Activated CD8-positive, alpha-beta memory T cell treated with anti-CD3 and anti-CD28 coated beads for 36 hours (primary cell): ENCODE measurements at regions not wholly inside any gene's neighbourhood (a gene's known extent, or its start where the extent isn't known, plus 50 kb on each side); places are given as distances from the start of the nearest gene placed in this dataset.

Source experiments
- CTCF ChIA-PET: fragments of 350-600 bp; sonication (Branson Sonifier 250); formaldehyde crosslinking; loops from one replicate; lab custom pipeline; 2021; ENCODE audit warnings: antibody characterized with exemption; lab: Charles Lee
- POLR2A ChIA-PET: fragments of 350-600 bp; sonication (Branson Sonifier 250); formaldehyde crosslinking; loops from one replicate; lab custom pipeline; 2021; ENCODE audit warnings: antibody characterized with exemption; lab: Charles Lee

- ChIA-PET POLR2A (no interaction called here), CTCF (no interaction called here)
Observed at GRCh38 chr1:213657879-213658278, 329.9 kb upstream of the PROX1 start.

GRCh38 chr1:213658457-213658856 is 329.3 kb upstream of the PROX1 start:
- POLR2A ChIA-PET: no interaction called here
- CTCF ChIA-PET: no interaction called here

- ChIA-PET CTCF (no interaction called here), POLR2A (no interaction called here)
Observed at GRCh38 chr1:213659580-213660547, 327.9 kb upstream of the PROX1 start.

DNA sequence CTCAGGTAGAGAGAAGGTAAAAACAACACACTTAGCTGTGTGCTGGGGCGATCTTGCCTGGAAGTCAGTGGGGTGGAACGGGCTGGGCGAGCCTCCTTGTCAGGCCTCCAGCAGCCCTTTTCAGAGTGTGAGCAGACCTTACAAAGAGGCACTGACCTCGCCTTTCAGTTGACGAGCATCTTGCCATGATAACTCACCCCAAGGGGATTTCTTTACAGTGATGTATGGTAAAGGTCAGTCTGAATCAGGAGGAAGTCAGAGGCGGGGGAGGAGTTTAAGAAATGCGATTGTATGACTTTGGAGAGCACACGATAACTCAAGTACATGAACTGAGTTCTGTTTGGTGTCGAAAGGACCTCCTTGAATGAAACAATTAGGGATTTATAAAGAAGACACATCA is 326.5 kb upstream of the PROX1 start:
- POLR2A ChIA-PET: no interaction called here

GRCh38 chr1:213666113-213666512 is 321.7 kb upstream of the PROX1 start:
- POLR2A ChIA-PET: no interaction called here
- CTCF ChIA-PET: no interaction called here

More for the DNA sequence above, 326.5 kb upstream of the PROX1 start:
- CTCF ChIA-PET: no interaction called here

DNA sequence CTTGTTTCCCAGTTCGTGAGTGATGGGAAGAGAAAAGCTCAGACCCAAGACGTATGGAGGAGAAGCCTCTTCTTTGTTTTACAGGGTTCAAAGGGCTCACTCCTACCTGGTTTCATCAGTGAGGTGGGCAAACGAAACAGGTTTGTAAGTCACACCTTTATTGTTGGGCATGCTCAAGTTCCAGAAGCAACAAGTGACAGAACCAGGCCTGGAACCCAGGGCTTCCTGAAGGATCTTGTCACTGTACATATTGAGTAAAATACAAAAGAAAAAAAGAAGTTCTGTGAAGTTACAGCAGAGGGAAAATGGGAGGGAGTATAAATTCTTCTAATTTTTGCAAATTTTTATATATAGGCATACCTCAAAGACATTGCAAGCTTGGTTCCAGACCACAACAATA is 320.9 kb upstream of the PROX1 start:
- CTCF ChIA-PET: no interaction called here
- POLR2A ChIA-PET: no interaction called here

DNA sequence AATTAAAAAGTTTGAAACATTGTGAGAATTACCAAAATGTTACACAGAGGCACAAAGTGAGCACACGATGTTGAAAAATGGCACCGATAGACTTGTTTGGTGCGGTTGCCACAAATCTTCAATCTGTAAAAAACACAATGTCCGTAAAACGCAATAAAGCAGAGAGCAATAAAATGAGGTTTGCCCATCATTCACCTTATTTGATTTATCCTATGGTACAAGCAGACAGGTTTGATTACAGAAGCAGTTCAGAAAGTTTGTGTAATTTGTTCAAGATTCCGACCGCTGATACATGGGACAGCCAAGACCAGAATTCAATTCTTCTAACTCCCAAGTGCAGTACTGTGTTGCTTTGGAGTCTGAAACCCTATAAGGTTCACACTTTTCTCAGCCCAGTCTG is 318.3 kb upstream of the PROX1 start:
- CTCF ChIA-PET: no interaction called here
- POLR2A ChIA-PET: no interaction called here

DNA sequence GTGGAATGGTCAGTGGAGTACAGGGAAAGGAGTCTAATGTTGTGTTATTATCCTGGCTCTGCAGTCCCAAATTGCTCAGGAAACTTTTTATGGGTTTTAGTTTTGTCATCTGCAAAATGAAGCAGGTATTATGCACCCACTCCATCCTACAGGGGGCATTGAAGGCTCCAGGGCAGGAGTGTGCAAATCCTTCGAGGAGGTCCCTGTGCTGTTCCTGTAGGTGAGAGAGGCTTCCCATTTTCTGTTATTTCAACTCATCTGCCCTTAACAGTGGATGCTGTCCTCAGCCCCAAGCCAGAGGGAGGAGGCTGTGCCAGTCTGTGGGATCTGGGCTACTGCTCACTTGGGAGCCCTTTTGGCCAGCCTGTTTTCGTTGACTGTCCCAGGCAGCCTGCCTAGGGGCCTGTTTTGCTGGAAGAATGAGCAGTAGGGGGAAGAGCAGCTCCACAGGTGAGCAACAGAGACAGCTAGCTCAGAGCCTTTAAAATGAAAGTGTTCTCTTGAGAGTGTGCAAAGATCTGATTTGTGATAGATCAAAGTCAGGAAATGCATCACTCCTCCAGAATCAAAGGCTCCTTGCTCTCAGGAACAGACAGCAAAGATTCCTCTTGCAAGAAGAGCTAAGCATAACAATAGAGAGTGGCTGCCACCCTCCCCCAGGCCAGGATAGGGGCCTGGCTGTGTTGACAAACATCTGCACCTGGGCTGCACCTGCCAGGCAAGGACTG is 317.6 kb upstream of the PROX1 start:
- CTCF ChIA-PET: no interaction called here
- POLR2A ChIA-PET: no interaction called here

GRCh38 chr1:213670692-213671023 is 317.1 kb upstream of the PROX1 start:
- CTCF ChIA-PET: no interaction called here
- POLR2A ChIA-PET: no interaction called here

DNA sequence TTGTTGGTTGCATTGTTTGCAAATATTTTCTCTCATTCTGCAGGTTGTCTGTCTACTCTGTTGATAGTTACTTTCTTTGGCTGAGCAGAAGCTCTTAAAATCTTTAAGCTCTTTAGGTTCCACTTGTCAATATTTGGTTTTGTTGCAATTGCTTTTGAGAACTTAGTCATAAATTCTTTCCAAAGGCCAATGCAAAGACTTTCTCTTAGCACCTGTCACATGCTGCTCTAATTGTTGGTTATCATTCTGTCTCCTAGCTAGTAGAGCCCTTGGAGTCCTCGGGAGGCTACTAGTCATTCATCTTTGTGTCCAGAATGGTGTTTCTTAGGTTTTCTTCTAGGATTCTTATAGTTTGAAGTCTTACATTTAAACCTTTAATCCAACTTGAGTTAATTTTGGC is 312.7 kb upstream of the PROX1 start:
- ChIA-PET CTCF (no interaction called here), POLR2A (no interaction called here)

DNA sequence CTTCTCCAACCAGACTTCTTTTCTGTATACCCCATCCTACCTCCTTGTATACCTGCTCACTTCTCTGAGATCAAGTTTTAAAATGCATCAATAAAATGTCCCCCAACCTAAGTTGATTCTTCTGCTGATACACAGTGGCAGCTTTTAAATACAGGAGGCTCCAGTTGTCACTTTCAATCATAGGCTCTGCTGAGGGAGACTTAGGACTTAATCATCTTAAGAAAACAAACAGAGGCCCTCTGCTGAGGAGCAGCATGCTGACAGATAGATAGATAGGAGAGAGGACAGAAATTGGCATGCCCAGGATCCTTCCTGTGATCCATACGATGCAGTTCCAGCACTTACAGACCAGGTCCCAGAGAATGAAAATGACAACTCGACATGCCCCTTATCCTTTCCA is 311.0 kb upstream of the PROX1 start:
- ChIA-PET CTCF (no interaction called here), POLR2A (no interaction called here)

DNA sequence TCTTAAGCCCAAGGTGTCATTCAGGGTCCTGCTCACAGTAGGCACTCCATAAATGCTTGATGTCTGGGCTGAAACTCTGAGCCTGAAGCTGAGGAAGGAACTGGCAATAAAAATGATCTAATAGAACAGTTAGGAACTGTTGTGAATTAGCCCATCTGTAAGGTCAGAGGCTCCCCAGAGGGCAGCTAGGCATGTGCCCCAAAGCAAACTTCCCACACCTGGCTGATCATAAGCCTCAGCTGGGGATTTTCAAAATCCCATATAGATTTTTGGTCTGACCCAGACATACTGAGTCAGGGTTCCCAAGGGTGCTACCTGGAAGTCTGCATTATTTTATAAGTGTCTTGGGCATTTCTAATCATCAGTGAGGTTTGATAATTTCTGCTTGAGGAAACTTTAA is 309.4 kb upstream of the PROX1 start:
- CTCF ChIA-PET: no interaction called here
- POLR2A ChIA-PET: no interaction called here

- CTCF ChIA-PET: no interaction called here
- POLR2A ChIA-PET: no interaction called here
Observed at GRCh38 chr1:213678753-213679152, 309.0 kb upstream of the PROX1 start.

DNA sequence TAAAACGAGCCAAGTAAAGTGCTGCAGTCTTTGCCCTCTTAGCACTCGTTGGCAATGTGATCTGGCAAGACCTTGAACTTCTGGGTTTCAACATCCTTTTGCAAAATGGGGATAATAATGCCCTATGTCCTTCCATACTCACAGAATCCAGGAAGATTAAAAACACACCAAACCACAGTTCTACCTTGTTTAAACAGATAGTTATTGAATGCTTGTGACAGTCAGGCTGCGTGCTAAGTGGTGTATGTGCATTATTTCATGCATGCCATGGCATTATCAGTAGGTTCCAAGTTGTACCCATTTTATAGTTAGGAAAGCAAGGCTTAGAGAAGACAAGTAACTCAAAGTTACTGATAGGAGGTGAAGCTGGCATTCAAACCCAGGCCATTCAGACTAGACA is 308.6 kb upstream of the PROX1 start:
- ChIA-PET CTCF (no interaction called here), POLR2A (no interaction called here)

DNA sequence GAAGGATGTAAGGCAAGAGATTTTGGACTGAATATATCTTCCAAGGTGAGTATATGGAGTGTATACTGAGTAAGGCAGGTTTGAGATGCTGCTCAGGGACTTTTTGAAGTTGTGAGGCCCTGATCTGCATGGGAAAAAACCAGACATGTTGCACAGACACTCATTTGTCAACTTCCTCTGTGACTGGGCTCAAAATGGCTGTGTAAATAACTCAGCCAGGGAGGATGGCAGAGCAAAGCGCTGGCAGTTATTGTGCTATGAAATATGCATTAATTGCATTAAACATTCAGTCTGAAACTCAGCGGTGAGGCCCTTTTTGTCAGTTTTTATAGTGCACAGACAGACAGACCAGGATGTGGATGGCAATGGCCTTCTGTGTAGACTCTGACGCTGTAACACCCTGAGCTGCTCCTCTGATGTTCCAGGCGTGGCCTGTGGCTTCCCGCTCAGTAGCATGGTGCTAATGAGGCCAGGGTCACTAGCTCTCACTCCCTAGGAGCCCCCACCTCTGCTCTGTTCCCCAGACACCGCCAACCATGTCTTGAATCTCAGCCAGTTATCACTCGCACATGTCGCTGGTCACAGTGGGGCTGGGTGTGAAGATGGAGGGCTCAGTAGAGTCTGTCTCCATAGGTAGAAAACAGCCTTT is 307.0 kb upstream of the PROX1 start:
- ChIA-PET CTCF (no interaction called here), POLR2A (no interaction called here)

DNA sequence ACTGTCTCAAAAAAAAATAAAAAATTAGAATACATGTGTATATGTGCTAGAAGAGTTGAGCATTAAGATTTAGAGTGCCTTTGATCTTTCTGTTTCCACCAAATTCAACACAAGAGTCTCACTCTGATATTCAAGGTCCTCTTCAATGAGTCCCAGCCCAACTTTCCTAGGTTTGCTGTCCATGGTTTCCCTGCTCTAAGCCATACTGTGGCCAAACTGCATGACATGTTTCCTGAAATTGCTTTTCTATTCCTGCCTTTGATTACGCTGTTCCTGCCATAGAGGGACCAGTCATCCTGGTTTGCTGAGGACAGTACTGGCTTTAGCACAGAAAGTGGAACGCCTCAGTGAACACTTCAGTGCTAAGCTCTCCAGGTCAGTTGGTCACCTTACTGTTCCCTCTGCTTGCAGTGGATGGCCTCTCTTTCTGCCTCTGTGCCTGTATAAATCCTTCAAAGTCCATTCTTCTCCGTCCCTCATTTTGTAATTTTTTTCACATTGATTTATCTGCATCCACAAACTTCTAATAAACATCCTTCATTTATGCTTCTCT is 305.9 kb upstream of the PROX1 start:
- ChIA-PET POLR2A (no interaction called here), CTCF (no interaction called here)

GRCh38 chr1:213683529-213683928 is 304.2 kb upstream of the PROX1 start:
- ChIA-PET POLR2A (no interaction called here), CTCF (no interaction called here)

GRCh38 chr1:213684454-213684853 is 303.3 kb upstream of the PROX1 start:
- CTCF ChIA-PET: no interaction called here
- POLR2A ChIA-PET: no interaction called here

GRCh38 chr1:213685992-213686582 is 301.7 kb upstream of the PROX1 start:
- ChIA-PET CTCF (no interaction called here), POLR2A (no interaction called here)

GRCh38 chr1:213686983-213687382 is 300.8 kb upstream of the PROX1 start:
- CTCF ChIA-PET: no interaction called here
- POLR2A ChIA-PET: no interaction called here
